GM12878 (cell line): ENCODE measurements at regions not wholly inside any gene's neighbourhood (a gene's known extent, or its start where the extent isn't known, plus 50 kb on each side); places are given as distances from the start of the nearest gene placed in this dataset.

Experiments
- ATAC-seq: fragments of 200-7000 bp; cut with Tn5 transposase; 3 replicates; pipeline ENCODE4 v1.9.1; 2020; ENCODE audit warnings: mild to moderate bottlenecking, moderate library complexity
- BruUV-seq: library from RNA; stranded (reverse); fragments of 400-500 nt; replicated peaks from 2 replicates; lab custom pipeline; 2021; lab: Mats Ljungman, UMichigan
- CTCF ChIA-PET: fragments of 300-600 bp; sonication (Branson Sonifier 250); formaldehyde crosslinking; extraction: SDS; loops from one replicate; lab custom pipeline; 2021; ENCODE audit warnings: inconsistent platforms; lab: Yijun Ruan, JAX
- POLR2A ChIA-PET: fragments of 350-600 bp; formaldehyde crosslinking; extraction: SDS; loops from one replicate; lab custom pipeline; 2021; ENCODE audit warnings: inconsistent platforms; lab: Charles Lee
- RAD21 ChIA-PET: fragments of 300-600 bp; sonication (Branson Sonifier 250); formaldehyde crosslinking; loops from one replicate; lab custom pipeline; 2023; ENCODE audit warnings: antibody characterized with exemption; ENCODE audit not compliant: unreplicated experiment; lab: Charles Lee
- SMC1A ChIA-PET: fragments of 300-600 bp; sonication (Branson Sonifier 250); formaldehyde crosslinking; loops from one replicate; lab custom pipeline; 2023; ENCODE audit not compliant: unreplicated experiment, uncharacterized antibody; lab: Charles Lee
- DNase-seq: peaks from one replicate; pipeline ENCODE4 v3.0.0-alpha.2; 2011; ENCODE audit warnings: low read depth, low spot score
- FAIRE-seq: peaks from 3 replicates; lab custom pipeline; 2011; peaks lifted over from hg19 to GRCh38; lab: Jason Lieb, UNC
- H2AFZ ChIP-seq: 2 replicates; pipeline ENCODE4 v1.6.0; 2011; ENCODE audit warnings: low read depth, low read length, control low read depth; ENCODE audit not compliant: control insufficient read depth
- H3K27ac ChIP-seq: 2 replicates; pipeline ENCODE4 v1.5.1; 2011; ENCODE audit warnings: control low read depth; ENCODE audit not compliant: control insufficient read depth, insufficient read depth
- H3K27me3 ChIP-seq, 2 experiments: replicated peaks in 1 of 2; 2 replicates each; pipeline versions ENCODE4 v1.6.0 to v1.6.1; 2011; ENCODE audit warnings: low read length in 1 of 2; ENCODE audit not compliant: control insufficient read depth in 2 of 2, insufficient read depth in 2 of 2
- H3K36me3 ChIP-seq, 2 experiments: 2 replicates each; pipeline ENCODE4 v1.5.1; 2011; ENCODE audit warnings: low read length in 1 of 2; ENCODE audit not compliant: control insufficient read depth in 2 of 2, insufficient read depth in 2 of 2
- H3K4me1 ChIP-seq: 2 replicates; pipeline ENCODE4 v1.6.1; 2011; ENCODE audit warnings: mild to moderate bottlenecking, low read length, moderate library complexity, mixed read lengths; ENCODE audit not compliant: control insufficient read depth, insufficient read depth
- H3K4me2 ChIP-seq: 2 replicates; pipeline ENCODE4 v1.6.0; 2011; ENCODE audit warnings: control low read depth; ENCODE audit not compliant: control insufficient read depth, insufficient read depth
- H3K4me3 ChIP-seq: fragments of 200-600 bp; sonication (generic); 2 replicates; pipeline ENCODE4 v1.5.1; 2016
- H3K79me2 ChIP-seq: 2 replicates; pipeline ENCODE4 v1.6.0; 2011; ENCODE audit warnings: low read length; ENCODE audit not compliant: control insufficient read depth, insufficient read depth
- H3K9ac ChIP-seq: 2 replicates; pipeline ENCODE4 v1.8.0; 2011; ENCODE audit warnings: low read length, control low read depth, mixed read lengths; ENCODE audit not compliant: control insufficient read depth, insufficient read depth
- H3K9me3 ChIP-seq: replicated peaks from 3 replicates; pipeline ENCODE4 v1.5.1; 2011; ENCODE audit warnings: mild to moderate bottlenecking, low read length; ENCODE audit not compliant: control insufficient read depth, insufficient read depth
- H4K20me1 ChIP-seq: 2 replicates; pipeline ENCODE4 v1.6.0; 2011; ENCODE audit not compliant: control insufficient read depth, insufficient read depth
- BACH1 ChIP-seq: fragments of 450-650 bp; IDR thresholded peaks from 2 replicates; pipeline ENCODE4 v1.6.1; 2017; ENCODE audit warnings: mild to moderate bottlenecking, borderline replicate concordance
- FOXM1 ChIP-seq: IDR thresholded peaks from 2 replicates; pipeline ENCODE4 v1.6.1; 2012; ENCODE audit warnings: low read depth, mild to moderate bottlenecking, inconsistent platforms, low read length, moderate library complexity
- NR2C2 ChIP-seq: IDR thresholded peaks from 2 replicates; pipeline ENCODE4 v1.6.1; 2011; ENCODE audit warnings: borderline replicate concordance, low read depth; ENCODE audit not compliant: control insufficient read depth, insufficient read length
- PAX5 ChIP-seq: IDR thresholded peaks from 2 replicates; pipeline ENCODE4 v1.6.1; 2011; ENCODE audit warnings: low read depth, low read length, borderline replicate concordance
- RB1 ChIP-seq: fragments of 450-650 bp; formaldehyde crosslinking; IDR thresholded peaks from 2 replicates; pipeline ENCODE4 v1.6.1; 2017; ENCODE audit warnings: mild to moderate bottlenecking, borderline replicate concordance
- RELA ChIP-seq: fragments of 450-650 bp; IDR thresholded peaks from 2 replicates; pipeline ENCODE4 v1.8.0; 2014; ENCODE audit warnings: borderline replicate concordance; ENCODE audit not compliant: partially characterized antibody
- SUZ12 ChIP-seq: fragments of 200-600 bp; sonication (generic); IDR thresholded peaks from one replicate; pipeline ENCODE4 v1.6.1; 2018; ENCODE audit warnings: antibody characterized with exemption, mild to moderate bottlenecking; ENCODE audit not compliant: unreplicated experiment
- ZBTB11 ChIP-seq: fragments of 450-650 bp; formaldehyde crosslinking; IDR thresholded peaks from 2 replicates; pipeline ENCODE4 v1.5.0; 2022; ENCODE audit warnings: mild to moderate bottlenecking, missing genetic modification characterization
- ZBTB4 ChIP-seq: fragments of 450-650 bp; formaldehyde crosslinking; IDR thresholded peaks from 2 replicates; pipeline ENCODE4 v1.4.0; 2022; ENCODE audit warnings: mild to moderate bottlenecking, moderate library complexity
- ZBTB40 ChIP-seq: fragments of 450-650 bp; IDR thresholded peaks from 2 replicates; pipeline ENCODE4 v1.6.1; 2016; ENCODE audit warnings: mild to moderate bottlenecking, moderate library complexity, borderline replicate concordance
- WGBS: methylation state at CpG from one replicate; pipeline ENCODE4 v1.1.6; 2016; ENCODE audit warnings: low lambda C conversion rate; ENCODE audit not compliant: insufficient replicate concordance, insufficient coverage; ENCODE audit errors: missing lambda C conversion rate; 5-methylcytosine and 5-hydroxymethylcytosine counted together
- in situ Hi-C: fragments of 300-500 bp; cut with MboI; formaldehyde crosslinking; loops from 9 replicates; pipeline ENCODE4 v1.14.3; 2018; ENCODE audit warnings: mixed read lengths
- intact Hi-C: fragments of 100-400 bp; cut with micrococcal nuclease; formaldehyde crosslinking; loops from one replicate; pipeline ENCODE4 v1.14.2; 2022; ENCODE audit not compliant: unreplicated experiment

- no peak for TF ChIP-seq ZBTB11 (CRISPR knock-in tag)
- TF ChIP-seq RELA, result peak; percentile 39
- no peak for TF ChIP-seq BACH1
Measured at GRCh38 chr5:5025774-5026408, 114.2 kb upstream of the ADAMTS16 start (continued).

GRCh38 chr5:5026409-5026785 lies 113.7 kb upstream of the ADAMTS16 start:
- ChIA-PET SMC1A (interaction anchor here (1.3 to 2.1 kb wide), 3 partner anchors 11 to 20 kb away, joined by 5 to 8 read pairs (median 5); no protein-coding TSS in a partner anchor), CTCF (interaction anchor here (1.2 kb wide), 1 partner anchor 11 kb away, joined by 5 read pairs; no protein-coding TSS in a partner anchor), POLR2A (interaction anchor here (0.7 kb wide), 2 partner anchors 11 to 21 kb away, joined by 3 read pairs; no protein-coding TSS in a partner anchor), RAD21 (interaction anchor here (0.9 to 1.4 kb wide), 2 partner anchors 11 to 37 kb away, joined by 4 read pairs; no protein-coding TSS in a partner anchor)
- no peak overlapping the region for H2AFZ ChIP-seq
- intact Hi-C loops, result no loop called here
- H3K4me2 ChIP-seq, result no peak overlapping the region
- H3K27me3 ChIP-seq, result no peaks in the 10 kb centered on the region
- no peak; the same call in 2 of the 3 replicates for ATAC-seq
- WGBS, result 64% methylated on average over 4 of the region's 4 CpGs
- no peaks in the 10 kb centered on the region for H3K4me1 ChIP-seq
- H3K4me3 ChIP-seq, result no peak overlapping the region
- H3K9ac ChIP-seq, result no peak overlapping the region
- H3K9me3 ChIP-seq, result peaks cover 6% of the 10 kb centered on the region; the same call in 2 of the 3 replicates
- in situ Hi-C loops, result no loop called here
- no peaks in the 10 kb centered on the region for H4K20me1 ChIP-seq
- no peak for FAIRE-seq
- H3K27ac ChIP-seq, result no peak overlapping the region
- no peaks in the 10 kb centered on the region for H3K36me3 ChIP-seq
- no TSS peak for BruUV-seq
- no peak for DNase-seq
- H3K79me2 ChIP-seq, result no peaks in the 10 kb centered on the region
- TF ChIP-seq SUZ12 (no peak), NR2C2 (no peak), RB1 (no peak), ZBTB40 (no peak), FOXM1 (no peak), PAX5 (no peak), ZBTB4 (CRISPR knock-in tag) (no peak)
